AG10803 (cell line): ENCODE measurements at regions not wholly inside any gene's neighbourhood (a gene's known extent, or its start where the extent isn't known, plus 50 kb on each side); places are given as distances from the start of the nearest gene placed in this dataset.

Experiments used
- DNase-seq: peaks from one replicate; pipeline ENCODE4 v3.0.0; 2010; ENCODE audit warnings: low read depth
- H3K4me3 ChIP-seq: 2 replicates; pipeline ENCODE4 v1.5.1; 2011; ENCODE audit warnings: mild to moderate bottlenecking, low read length, control low read depth
- CTCF ChIP-seq: conservative IDR thresholded peaks from 2 replicates; pipeline ENCODE4 v1.5.1; 2011; ENCODE audit warnings: mild to moderate bottlenecking, low read length, control low read depth, inconsistent platforms

- no peak overlapping the region for H3K4me3 ChIP-seq
- no peak for DNase-seq
- TF ChIP-seq CTCF: no peak
These were observed 108.3 kb upstream of the HMHB1 start for GRCh38 chr5:143703659-143704058.

GRCh38 chr5:143701493-143701892, 110.5 kb upstream of the HMHB1 start:
- H3K4me3 ChIP-seq: no peak overlapping the region
- DNase-seq: no peak
- TF ChIP-seq CTCF: no peak

- TF ChIP-seq CTCF: peak; percentile 26
- no peak for DNase-seq
- no peak overlapping the region for H3K4me3 ChIP-seq
These were observed 111.0 kb upstream of the HMHB1 start for GRCh38 chr5:143700994-143701393.

- no peak for TF ChIP-seq CTCF
- no peak overlapping the region for H3K4me3 ChIP-seq
- no peak for DNase-seq
These were observed 112.8 kb upstream of the HMHB1 start for GRCh38 chr5:143699121-143699520.

- no peak overlapping the region for H3K4me3 ChIP-seq
- TF ChIP-seq CTCF: no peak
- no peak for DNase-seq
These were observed 113.4 kb upstream of the HMHB1 start for GRCh38 chr5:143698574-143698973.

GRCh38 chr5:143696921-143697320, 115.0 kb upstream of the HMHB1 start:
- no peak for TF ChIP-seq CTCF

GRCh38 chr5:143695941-143696340, 116.0 kb upstream of the HMHB1 start:
- H3K4me3 ChIP-seq: no peak overlapping the region
- DNase-seq: no peak
- no peak for TF ChIP-seq CTCF

More at GRCh38 chr5:143696921-143697320, 115.0 kb upstream of the HMHB1 start:
- H3K4me3 ChIP-seq: no peak overlapping the region
- no peak for DNase-seq
